Nephron progenitor cell (in vitro differentiated cells): ENCODE measurements at regions not wholly inside any gene's neighbourhood (a gene's known extent, or its start where the extent isn't known, plus 50 kb on each side); places are given as distances from the start of the nearest gene placed in this dataset.
A peak's percentile ranks its signal among the peaks of the same experiment; 100 is the strongest.

Experiments used
- DNase-seq: peaks from one replicate; pipeline ENCODE4 v3.0.0; 2021
- H3K27ac Mint-ChIP-seq: 2 replicates; pipeline ENCODE4 v1.8.0; 2021; ENCODE audit warnings: mild to moderate bottlenecking, moderate library complexity, mixed read lengths
- H3K27me3 Mint-ChIP-seq: 2 replicates; pipeline ENCODE4 v1.8.0; 2021; ENCODE audit warnings: mild to moderate bottlenecking, low read depth, mixed read lengths; ENCODE audit not compliant: poor library complexity
- H3K36me3 Mint-ChIP-seq: 2 replicates; pipeline ENCODE4 v1.8.0; 2021; ENCODE audit warnings: low read depth, mixed read lengths
- H3K4me1 Mint-ChIP-seq: 2 replicates; pipeline ENCODE4 v1.8.0; 2021; ENCODE audit warnings: mixed read lengths
- H3K4me3 Mint-ChIP-seq: 2 replicates; pipeline ENCODE4 v1.8.0; 2021; ENCODE audit warnings: mild to moderate bottlenecking, moderate library complexity, mixed read lengths
- H3K9me3 Mint-ChIP-seq: 2 replicates; pipeline ENCODE4 v1.8.0; 2021; ENCODE audit warnings: mild to moderate bottlenecking, moderate library complexity, mixed read lengths
- CTCF ChIP-seq: fragments of 200-600 bp; sonication (generic); IDR thresholded peaks from 2 replicates; pipeline ENCODE4 v1.5.0; 2021; ENCODE audit warnings: antibody characterized with exemption

- Mint-ChIP-seq H3K27me3 (peaks cover 40% of the 10 kb centered on the region), H3K36me3 (no peaks in the 10 kb centered on the region), H3K9me3 (no peaks in the 10 kb centered on the region), H3K4me1 (peaks cover 58% of the 10 kb centered on the region), H3K4me3 (no peak overlapping the region), H3K27ac (no peak overlapping the region)
- TF ChIP-seq CTCF = no peak
- DNase-seq = no peak
Observed at GRCh38 chr22:48493733-48494132, 1333.9 kb downstream of the BRD1 start.

DNA sequence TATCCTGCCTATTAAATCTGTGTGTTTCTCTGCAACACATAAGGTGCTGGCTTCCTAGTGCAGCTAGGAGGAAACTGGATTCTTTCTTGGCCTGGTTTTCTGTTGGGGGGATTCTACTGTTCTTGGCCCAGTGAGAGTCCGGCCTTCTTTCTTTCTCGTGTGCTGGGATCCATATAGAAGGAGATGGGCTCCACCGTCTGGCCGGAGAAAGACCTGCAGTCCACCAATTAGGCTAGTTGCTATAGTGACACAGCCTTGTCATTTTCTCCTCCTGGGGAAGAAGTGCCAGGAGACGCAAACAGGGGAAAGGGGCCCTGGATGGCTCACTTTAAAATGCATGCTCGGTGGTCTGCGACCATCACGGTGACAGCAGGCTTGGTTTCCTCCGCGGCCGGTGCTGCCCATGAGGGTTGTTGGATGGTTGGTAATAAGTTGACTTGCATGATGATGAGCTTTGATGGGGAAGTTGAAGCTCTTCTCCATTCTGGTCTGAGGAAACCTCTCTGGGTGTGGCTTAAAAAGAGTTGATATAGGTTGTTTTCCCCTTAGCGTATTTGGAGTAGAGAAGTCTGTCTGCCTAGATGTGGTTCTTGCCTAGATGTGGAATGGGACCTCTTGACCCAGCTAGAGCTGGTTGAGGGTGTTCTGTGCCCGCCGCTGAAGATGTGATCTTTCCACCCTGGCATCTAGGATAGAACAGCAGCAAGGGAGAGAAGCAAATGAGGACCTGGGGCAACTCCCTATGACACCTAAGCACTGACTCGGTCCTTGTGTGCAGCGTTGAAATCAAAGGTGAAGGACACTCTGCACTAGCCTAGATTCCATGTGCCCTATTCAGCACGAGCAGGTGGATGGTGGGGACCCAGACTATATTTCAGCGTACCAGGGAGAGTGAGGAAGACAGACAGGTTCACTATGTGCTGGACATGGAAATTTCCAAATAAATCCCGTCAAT is 1335.0 kb downstream of the BRD1 start:
- peak; percentile 77 for TF ChIP-seq CTCF
- DNase-seq = peak; percentile 70
- H3K27ac Mint-ChIP-seq = no peak overlapping the region
- H3K36me3 Mint-ChIP-seq = no peaks in the 10 kb centered on the region
- no peaks in the 10 kb centered on the region for H3K9me3 Mint-ChIP-seq
- H3K4me3 Mint-ChIP-seq = peak overlapping the region; percentile 66
- peaks cover 49% of the 10 kb centered on the region for H3K27me3 Mint-ChIP-seq
- H3K4me1 Mint-ChIP-seq = peaks cover 52% of the 10 kb centered on the region

GRCh38 chr22:48491451-48491941 is 1336.2 kb downstream of the BRD1 start:
- no peak for DNase-seq
- no peaks in the 10 kb centered on the region for H3K36me3 Mint-ChIP-seq

DNA sequence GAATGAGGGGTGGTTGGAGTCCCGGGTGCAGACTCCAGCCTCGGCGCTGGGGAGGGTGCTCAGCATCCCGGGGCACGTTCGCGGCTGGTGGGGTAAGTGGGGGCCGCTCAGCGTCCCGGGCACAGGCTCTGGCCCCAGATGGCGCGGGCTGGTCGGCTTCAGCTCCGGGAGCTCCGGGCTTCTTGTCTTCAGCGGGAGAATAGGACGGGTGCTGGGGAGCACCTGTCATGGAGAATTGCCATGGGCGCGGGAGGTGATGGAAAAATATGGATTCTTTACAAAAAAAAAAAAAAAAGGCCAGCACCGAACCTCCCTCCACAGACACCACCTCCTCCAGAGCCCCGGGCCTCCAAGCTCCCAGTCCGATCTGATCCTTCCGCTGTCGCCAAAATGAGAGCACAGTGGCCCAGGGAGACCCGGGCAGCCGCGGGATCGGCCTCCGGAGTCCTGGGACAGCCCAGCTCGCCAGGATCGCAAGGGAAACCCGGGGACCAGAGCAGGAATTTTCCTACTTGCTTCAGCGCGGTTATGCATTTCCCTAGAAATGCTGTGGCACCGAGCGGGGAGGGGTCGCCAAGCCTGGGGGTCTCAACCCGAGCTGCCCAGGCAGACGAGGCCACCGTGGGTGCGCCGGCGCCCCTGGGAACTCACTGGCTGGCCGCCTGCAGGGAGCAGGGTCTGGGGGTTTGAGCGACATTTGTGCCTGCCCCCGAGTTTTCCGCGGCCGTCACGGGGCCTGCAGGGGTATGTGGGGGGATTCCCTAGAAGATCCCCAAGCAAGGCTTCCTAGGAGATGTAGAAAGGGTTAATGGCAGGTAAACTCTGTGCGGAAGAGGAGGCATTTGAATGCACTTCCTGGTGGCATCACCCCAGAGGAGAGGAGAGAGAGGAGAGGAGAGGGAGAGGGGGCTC is 1336.9 kb downstream of the BRD1 start:
- peak overlapping the region; percentile 82 for H3K4me3 Mint-ChIP-seq
- H3K9me3 Mint-ChIP-seq = no peaks in the 10 kb centered on the region
- DNase-seq = no peak
- no peaks in the 10 kb centered on the region for H3K36me3 Mint-ChIP-seq
- peaks cover 65% of the 10 kb centered on the region for H3K27me3 Mint-ChIP-seq
- H3K27ac Mint-ChIP-seq = no peak overlapping the region
- peaks cover 43% of the 10 kb centered on the region for H3K4me1 Mint-ChIP-seq
- TF ChIP-seq CTCF = no peak

More at GRCh38 chr22:48491451-48491941, 1336.2 kb downstream of the BRD1 start:
- TF ChIP-seq CTCF = no peak
- no peaks in the 10 kb centered on the region for H3K9me3 Mint-ChIP-seq
- peaks cover 59% of the 10 kb centered on the region for H3K27me3 Mint-ChIP-seq
- peaks cover 51% of the 10 kb centered on the region for H3K4me1 Mint-ChIP-seq
- H3K4me3 Mint-ChIP-seq = peak overlapping the region; percentile 82
- no peak overlapping the region for H3K27ac Mint-ChIP-seq

GRCh38 chr22:48489551-48490499 is 1337.8 kb downstream of the BRD1 start:
- Mint-ChIP-seq H3K36me3 (no peaks in the 10 kb centered on the region), H3K4me3 (peak overlapping the region; percentile 82), H3K9me3 (no peaks in the 10 kb centered on the region), H3K27ac (no peak overlapping the region), H3K4me1 (peaks cover 37% of the 10 kb centered on the region), H3K27me3 (peaks cover 68% of the 10 kb centered on the region)
- no peak for TF ChIP-seq CTCF
- peak; percentile 53 for DNase-seq
